Bone marrow (tissue), 2 donors: ENCODE measurements at regions not wholly inside any gene's neighbourhood (a gene's known extent, or its start where the extent isn't known, plus 50 kb on each side); places are given as distances from the start of the nearest gene placed in this dataset.

Experiments used
- DNase-seq, 2 donors: peaks; one replicate each; lab custom pipeline; 2025; lab: John Stamatoyannopoulos, UW

GRCh38 chr7:25632616-25633015 is 404.3 kb upstream of the NPVF start:
- no peak for DNase-seq

GRCh38 chr7:25633426-25634036 is 405.2 kb upstream of the NPVF start:
- no peak for DNase-seq

GRCh38 chr7:25636168-25636567 is 407.9 kb upstream of the NPVF start:
- no peak for DNase-seq

- DNase-seq: no peak
These were observed 408.6 kb upstream of the NPVF start for GRCh38 chr7:25636871-25637283.

- no peak for DNase-seq
These were observed 409.8 kb upstream of the NPVF start for GRCh38 chr7:25638068-25638467.

- DNase-seq: no peak
These were observed 410.4 kb upstream of the NPVF start for GRCh38 chr7:25638590-25639244.

GRCh38 chr7:25642849-25643248 is 414.6 kb upstream of the NPVF start:
- DNase-seq: no peak

GRCh38 chr7:25643286-25643685 is 415.0 kb upstream of the NPVF start:
- no peak for DNase-seq

GRCh38 chr7:25643770-25644394 is 415.6 kb upstream of the NPVF start:
- DNase-seq: no peak

GRCh38 chr7:25646726-25647413 is 418.6 kb upstream of the NPVF start:
- no peak for DNase-seq

GRCh38 chr7:25647872-25648271 is 419.6 kb upstream of the NPVF start:
- DNase-seq: no peak

- no peak for DNase-seq
These were observed 424.1 kb upstream of the NPVF start for GRCh38 chr7:25652366-25652765.

- DNase-seq: no peak
These were observed 425.1 kb upstream of the NPVF start for GRCh38 chr7:25653384-25653783.

- DNase-seq: no peak
These were observed 427.8 kb upstream of the NPVF start for GRCh38 chr7:25656071-25656470.

- no peak for DNase-seq
These were observed 428.3 kb upstream of the NPVF start for GRCh38 chr7:25656581-25657026.

GRCh38 chr7:25658375-25658774 is 430.1 kb upstream of the NPVF start:
- no peak for DNase-seq

- DNase-seq: no peak
These were observed 431.6 kb upstream of the NPVF start for GRCh38 chr7:25659841-25660240.

- no peak for DNase-seq
These were observed 434.8 kb upstream of the NPVF start for GRCh38 chr7:25662841-25663800.

- no peak for DNase-seq
These were observed 435.6 kb upstream of the NPVF start for GRCh38 chr7:25663877-25664276.

GRCh38 chr7:25664593-25664992 is 436.3 kb upstream of the NPVF start:
- DNase-seq: no peak

- no peak for DNase-seq
These were observed 437.1 kb upstream of the NPVF start for GRCh38 chr7:25665374-25665773.
